Endothelial cell of umbilical vein (primary cell): ENCODE measurements at regions not wholly inside any gene's neighbourhood (a gene's known extent, or its start where the extent isn't known, plus 50 kb on each side); places are given as distances from the start of the nearest gene placed in this dataset.

ENCODE experiments used
- BruUV-seq: library from RNA; stranded (reverse); fragments of 400-500 nt; replicated peaks from 2 replicates; lab custom pipeline; 2021; lab: Mats Ljungman, UMichigan
- CTCF ChIA-PET: fragments of 300-600, 350-600 bp; sonication (Branson Sonifier 250); formaldehyde crosslinking; loops from one replicate; lab custom pipeline; 2021; ENCODE audit warnings: antibody characterized with exemption, inconsistent platforms; lab: Charles Lee
- POLR2A ChIA-PET: fragments of 300-600, 350-600 bp; sonication (Branson Sonifier 250); formaldehyde crosslinking; loops from one replicate; lab custom pipeline; 2021; ENCODE audit warnings: antibody characterized with exemption, inconsistent platforms; lab: Charles Lee
- DNase-seq: peaks from one replicate; pipeline ENCODE4 v3.0.0-alpha.2; 2011; ENCODE audit warnings: low read depth, low spot score
- FAIRE-seq: peaks from 2 replicates; lab custom pipeline; 2011; peaks lifted over from hg19 to GRCh38; lab: Jason Lieb, UNC
- H2AFZ ChIP-seq: 2 replicates; pipeline ENCODE4 v1.6.0; 2012; ENCODE audit warnings: low read depth, low read length, control low read depth, inconsistent platforms
- H3K27ac ChIP-seq: 2 replicates; pipeline ENCODE4 v1.5.1; 2011; ENCODE audit warnings: low read depth, mild to moderate bottlenecking, control low read depth, low read length, moderate library complexity; ENCODE audit not compliant: insufficient read depth
- H3K27me3 ChIP-seq, 2 experiments: 2 replicates each; pipeline versions ENCODE4 v1.6.0 to v1.6.1; 2011; ENCODE audit warnings: low read length in 2 of 2, mixed read lengths in 1 of 2; ENCODE audit not compliant: control insufficient read depth in 2 of 2, insufficient read depth in 2 of 2
- H3K36me3 ChIP-seq, 2 experiments: 2 replicates in 1 of 2; 3 replicates in 1 of 2; pipeline ENCODE4 v1.5.1; 2011; ENCODE audit warnings: low read length in 2 of 2, mild to moderate bottlenecking in 1 of 2, moderate library complexity in 1 of 2; ENCODE audit not compliant: control insufficient read depth in 2 of 2, insufficient read depth in 2 of 2; ENCODE audit errors: extremely low read depth in 1 of 2
- H3K4me1 ChIP-seq: 3 replicates; pipeline ENCODE4 v1.5.1; 2011; ENCODE audit warnings: mild to moderate bottlenecking, low read length; ENCODE audit not compliant: control insufficient read depth, insufficient read depth; ENCODE audit errors: extremely low read depth
- H3K4me2 ChIP-seq: 2 replicates; pipeline ENCODE4 v1.6.1; 2011; ENCODE audit warnings: low read length, control low read depth, mixed read lengths; ENCODE audit not compliant: insufficient read depth
- H3K4me3 ChIP-seq, 3 experiments: fragments of 200-600 bp in 1 of 3; sonication (generic), shearing (Covaris generic) in 1 of 3; replicated peaks in 1 of 3; 2 replicates each; pipeline ENCODE4 v1.5.1; 2011 to 2016; ENCODE audit warnings: control low read depth in 3 of 3, low read length in 3 of 3, mild to moderate bottlenecking in 2 of 3, inconsistent platforms in 1 of 3, low read depth in 1 of 3, moderate library complexity in 1 of 3; ENCODE audit not compliant: insufficient read depth in 1 of 3
- H3K79me2 ChIP-seq: 2 replicates; pipeline ENCODE4 v1.6.0; 2012; ENCODE audit warnings: low read length, inconsistent platforms; ENCODE audit not compliant: control insufficient read depth, insufficient read depth
- H3K9ac ChIP-seq: replicated peaks from 2 replicates; pipeline ENCODE3; 2011; ENCODE audit warnings: low read length, control low read depth; ENCODE audit not compliant: insufficient read depth; ENCODE audit errors: extremely low read depth
- H3K9me1 ChIP-seq: replicated peaks from 3 replicates; pipeline ENCODE4 v1.6.0; 2011; ENCODE audit warnings: mild to moderate bottlenecking, low read length; ENCODE audit not compliant: control insufficient read depth, insufficient read depth; ENCODE audit errors: extremely low read depth
- H3K9me3 ChIP-seq: replicated peaks from 2 replicates; pipeline ENCODE4 v1.5.1; 2012; ENCODE audit warnings: low read length, inconsistent platforms; ENCODE audit not compliant: control insufficient read depth, insufficient read depth
- H4K20me1 ChIP-seq: replicated peaks from 2 replicates; pipeline ENCODE3; 2011; ENCODE audit warnings: mild to moderate bottlenecking, low read length; ENCODE audit not compliant: control insufficient read depth, insufficient read depth; ENCODE audit errors: extremely low read depth
- EZH2 ChIP-seq: IDR thresholded peaks from 2 replicates; pipeline ENCODE4 v1.6.1; 2012; ENCODE audit warnings: borderline replicate concordance, low read depth, mild to moderate bottlenecking, moderate library complexity, low read length, inconsistent platforms; ENCODE audit not compliant: severe bottlenecking
- FOS ChIP-seq: IDR thresholded peaks from 2 replicates; pipeline ENCODE4 v1.6.1; 2011; ENCODE audit warnings: mild to moderate bottlenecking, low read length, moderate library complexity, borderline replicate concordance; ENCODE audit not compliant: insufficient read depth
- GATA2 ChIP-seq: IDR thresholded peaks from 2 replicates; pipeline ENCODE4 v1.7.0; 2011; ENCODE audit warnings: low read depth, mild to moderate bottlenecking, moderate library complexity, mixed read lengths, low read length; ENCODE audit not compliant: insufficient read length, insufficient read depth
- JUN ChIP-seq: IDR thresholded peaks from 2 replicates; pipeline ENCODE4 v1.6.1; 2011; ENCODE audit warnings: borderline replicate concordance, low read depth; ENCODE audit not compliant: insufficient read length, insufficient read depth
- MYC ChIP-seq: IDR thresholded peaks from one replicate; pipeline ENCODE4 v1.6.1; 2011; ENCODE audit warnings: mild to moderate bottlenecking, low read depth, low read length
- POLR2A ChIP-seq: IDR thresholded peaks from 2 replicates; pipeline ENCODE4 v1.6.1; 2012; ENCODE audit warnings: low read depth, mild to moderate bottlenecking, control low read depth, low read length
- POLR2AphosphoS5 ChIP-seq: IDR thresholded peaks from 2 replicates; pipeline ENCODE4 v1.6.1; 2012; ENCODE audit warnings: low read depth, mild to moderate bottlenecking, control low read depth, low read length, moderate library complexity; ENCODE audit not compliant: insufficient read depth
- dilution Hi-C: fragments of 300-500 bp; cut with MboI; formaldehyde crosslinking; loops from one replicate; pipeline ENCODE4 v1.15.0; 2019; ENCODE audit warnings: low sequenced_read_pairs; ENCODE audit not compliant: extremely low pct_ligation_motif_present
- intact Hi-C: fragments of 100-400 bp; cut with micrococcal nuclease; formaldehyde crosslinking; loops from one replicate; pipeline ENCODE4 v1.10.0; 2022
- TF ChIP-seq, protein P1 (sequence below): IDR thresholded peaks from 2 replicates; pipeline ENCODE4 v1.6.1; 2011; ENCODE audit not compliant: insufficient read depth, insufficient read length
- TF ChIP-seq, protein P2 (sequence below), 2 donors: IDR thresholded peaks; 1 replicate in 1 of 2; 2 replicates in 1 of 2; pipeline ENCODE4 v1.5.1; 2011; ENCODE audit warnings: low read length in 2 of 2, mild to moderate bottlenecking in 2 of 2, moderate library complexity in 2 of 2, control low read depth in 1 of 2, inconsistent platforms in 1 of 2, low read depth in 1 of 2; ENCODE audit not compliant: insufficient read depth in 1 of 2; ENCODE audit errors: extremely low read depth in 1 of 2

DNA sequence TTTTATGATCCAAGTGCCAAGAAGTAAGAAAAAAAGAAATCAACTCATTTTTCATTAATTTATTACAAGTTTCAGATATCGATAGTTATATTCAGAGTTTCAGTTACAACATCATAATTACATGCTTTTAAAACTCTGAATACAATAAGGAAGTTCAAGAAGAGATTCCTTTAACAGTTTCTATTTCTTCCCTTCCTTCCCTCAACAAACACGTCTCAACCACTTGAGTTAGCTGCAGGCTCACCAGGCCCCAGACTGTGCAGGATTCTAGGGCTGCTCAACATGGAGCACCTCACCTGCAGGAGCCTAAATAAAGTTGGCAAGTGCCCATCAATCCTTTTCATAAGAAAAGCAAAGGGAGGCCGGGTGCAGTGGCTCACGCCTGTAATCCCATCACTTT lies 79.2 kb upstream of the FNDC3B start:
- Histone ChIP-seq H3K9me3 (no peaks in the 10 kb centered on the region), H3K9me1 (no peaks in the 10 kb centered on the region), H3K4me2 (no peak overlapping the region), H3K36me3 (no peaks in the 10 kb centered on the region), H3K27ac (no peak overlapping the region), H3K27me3 (no peaks in the 10 kb centered on the region), H3K4me3 (no peak overlapping the region), H3K79me2 (no peaks in the 10 kb centered on the region), H2AFZ (no peak overlapping the region), H4K20me1 (no peaks in the 10 kb centered on the region), H3K9ac (no peak overlapping the region), H3K4me1 (peaks cover 3% of the 10 kb centered on the region)
- BruUV-seq, result no TSS peak
- DNase-seq (no peak), FAIRE-seq (no peak)
- POLR2A ChIA-PET, result interaction anchor here (0.6 kb wide), 1 partner anchor 93 kb away, joined by 5 read pairs; no protein-coding TSS in a partner anchor
- intact Hi-C loops (loop anchor here (10.0 kb wide), 1 partner anchor 325 kb away; no protein-coding TSS in a partner anchor), dilution Hi-C loops (no loop called here)
- TF ChIP-seq FOS (no peak), EZH2 (no peak), JUN (no peak), MYC (no peak), GATA2 (no peak), POLR2A (no peak), POLR2AphosphoS5 (no peak)
- TF ChIP-seq, protein P1, sequence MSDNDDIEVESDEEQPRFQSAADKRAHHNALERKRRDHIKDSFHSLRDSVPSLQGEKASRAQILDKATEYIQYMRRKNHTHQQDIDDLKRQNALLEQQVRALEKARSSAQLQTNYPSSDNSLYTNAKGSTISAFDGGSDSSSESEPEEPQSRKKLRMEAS, result no peak
- TF ChIP-seq, protein P2, sequence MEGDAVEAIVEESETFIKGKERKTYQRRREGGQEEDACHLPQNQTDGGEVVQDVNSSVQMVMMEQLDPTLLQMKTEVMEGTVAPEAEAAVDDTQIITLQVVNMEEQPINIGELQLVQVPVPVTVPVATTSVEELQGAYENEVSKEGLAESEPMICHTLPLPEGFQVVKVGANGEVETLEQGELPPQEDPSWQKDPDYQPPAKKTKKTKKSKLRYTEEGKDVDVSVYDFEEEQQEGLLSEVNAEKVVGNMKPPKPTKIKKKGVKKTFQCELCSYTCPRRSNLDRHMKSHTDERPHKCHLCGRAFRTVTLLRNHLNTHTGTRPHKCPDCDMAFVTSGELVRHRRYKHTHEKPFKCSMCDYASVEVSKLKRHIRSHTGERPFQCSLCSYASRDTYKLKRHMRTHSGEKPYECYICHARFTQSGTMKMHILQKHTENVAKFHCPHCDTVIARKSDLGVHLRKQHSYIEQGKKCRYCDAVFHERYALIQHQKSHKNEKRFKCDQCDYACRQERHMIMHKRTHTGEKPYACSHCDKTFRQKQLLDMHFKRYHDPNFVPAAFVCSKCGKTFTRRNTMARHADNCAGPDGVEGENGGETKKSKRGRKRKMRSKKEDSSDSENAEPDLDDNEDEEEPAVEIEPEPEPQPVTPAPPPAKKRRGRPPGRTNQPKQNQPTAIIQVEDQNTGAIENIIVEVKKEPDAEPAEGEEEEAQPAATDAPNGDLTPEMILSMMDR (IDR thresholded peaks at IDR 0.05; ENCODE audit: extremely low read depth in 1 of 2, insufficient read depth in 1 of 2, low read depth in 1 of 2, low read length in 2 of 2), result no peak
- CTCF ChIA-PET, result interaction anchor here (0.6 kb wide), 1 partner anchor 33 kb away, joined by 3 read pairs; no protein-coding TSS in a partner anchor
